Caco-2 (cell line): ENCODE measurements at regions not wholly inside any gene's neighbourhood (a gene's known extent, or its start where the extent isn't known, plus 50 kb on each side); places are given as distances from the start of the nearest gene placed in this dataset.
"Not testable (repeated sequence)": the region's sequence is repeated elsewhere in the genome, so short reads cannot be mapped to it uniquely, and the experiment has no call there.

Experiments
- BruUV-seq: library from RNA; stranded (reverse); fragments of 400-500 nt; replicated peaks from 2 replicates; lab custom pipeline; 2021; lab: Mats Ljungman, UMichigan
- CTCF ChIA-PET: fragments of 300-600 bp; sonication (Branson Sonifier 250); formaldehyde crosslinking; loops from one replicate; lab custom pipeline; 2022; ENCODE audit warnings: antibody characterized with exemption; lab: Charles Lee
- POLR2A ChIA-PET: fragments of 300-600 bp; sonication (Branson Sonifier 250); formaldehyde crosslinking; loops from one replicate; lab custom pipeline; 2022; ENCODE audit warnings: antibody characterized with exemption; lab: Charles Lee
- DNase-seq, 2 experiments: peaks; one replicate each; pipeline versions ENCODE4 v3.0.0 to v3.0.0-alpha.2; 2020 to 2022
- H3K27me3 ChIP-seq: replicated peaks from 2 replicates; pipeline ENCODE4 v1.6.0; 2011; ENCODE audit warnings: low read length; ENCODE audit not compliant: control insufficient read depth, insufficient read depth
- H3K36me3 ChIP-seq: 2 replicates; pipeline ENCODE4 v1.5.1; 2011; ENCODE audit warnings: low read length; ENCODE audit not compliant: control insufficient read depth, insufficient read depth
- H3K4me1 ChIP-seq: fragments of 250-450 bp; sonication (Bioruptor Pico); 2 replicates; pipeline ENCODE4 v1.5.1; 2020; ENCODE audit warnings: mild to moderate bottlenecking
- H3K4me3 ChIP-seq: 2 replicates; pipeline ENCODE4 v1.5.1; 2011; ENCODE audit warnings: low read depth, mild to moderate bottlenecking, control low read depth, low read length
- H3K9me3 ChIP-seq: fragments of 250-450 bp; sonication (Bioruptor Pico); 2 replicates; pipeline ENCODE4 v1.5.1; 2020; ENCODE audit warnings: mild to moderate bottlenecking, moderate library complexity
- H3K27ac Mint-ChIP-seq: one replicate; pipeline ENCODE4 v1.8.0; 2022; ENCODE audit warnings: mixed read lengths; ENCODE audit not compliant: unreplicated experiment
- H3K27me3 Mint-ChIP-seq: one replicate; pipeline ENCODE4 v1.8.0; 2022; ENCODE audit warnings: mixed read lengths; ENCODE audit not compliant: insufficient read depth, unreplicated experiment
- H3K36me3 Mint-ChIP-seq: one replicate; pipeline ENCODE4 v1.8.0; 2022; ENCODE audit warnings: mild to moderate bottlenecking, mixed read lengths; ENCODE audit not compliant: insufficient read depth, unreplicated experiment
- H3K4me1 Mint-ChIP-seq: one replicate; pipeline ENCODE4 v1.8.0; 2022; ENCODE audit warnings: low read depth, mixed read lengths; ENCODE audit not compliant: unreplicated experiment
- H3K4me3 Mint-ChIP-seq: one replicate; pipeline ENCODE4 v1.8.0; 2022; ENCODE audit warnings: mild to moderate bottlenecking, moderate library complexity, mixed read lengths; ENCODE audit not compliant: unreplicated experiment
- H3K9me3 Mint-ChIP-seq: one replicate; pipeline ENCODE4 v1.8.0; 2022; ENCODE audit warnings: mixed read lengths; ENCODE audit not compliant: unreplicated experiment
- CTCF ChIP-seq, 2 experiments: fragments of 200-600 bp in 1 of 2; IDR thresholded peaks; 1 replicate in 1 of 2; 2 replicates in 1 of 2; pipeline versions ENCODE4 v1.5.1 to v1.8.0; 2011 to 2022; ENCODE audit warnings: antibody characterized with exemption in 1 of 2, control low read depth in 1 of 2, inconsistent platforms in 1 of 2, low read depth in 1 of 2, low read length in 1 of 2, mild to moderate bottlenecking in 1 of 2, moderate library complexity in 1 of 2; ENCODE audit not compliant: insufficient read depth in 1 of 2, severe bottlenecking in 1 of 2, unreplicated experiment in 1 of 2
- intact Hi-C: fragments of 100-400 bp; cut with micrococcal nuclease; formaldehyde crosslinking; loops from one replicate; pipeline ENCODE4 v1.10.0; 2022; ENCODE audit not compliant: unreplicated experiment

- TF ChIP-seq CTCF (IDR thresholded peaks at IDR 0.05; ENCODE audit: insufficient read depth in 1 of 2, low read depth in 1 of 2, low read length in 1 of 2, severe bottlenecking in 1 of 2, unreplicated experiment in 1 of 2), result no peak
- Mint-ChIP-seq H3K36me3 (no peaks in the 10 kb centered on the region), H3K4me3 (no peak overlapping the region), H3K9me3 (no peaks in the 10 kb centered on the region), H3K27ac (no peak overlapping the region), H3K4me1 (no peaks in the 10 kb centered on the region), H3K27me3 (peaks cover 4% of the 10 kb centered on the region)
- H3K4me1 ChIP-seq, result no peaks in the 10 kb centered on the region
- H3K36me3 ChIP-seq, result no peaks in the 10 kb centered on the region
- H3K4me3 ChIP-seq, result no peak overlapping the region
- no TSS peak for BruUV-seq
- no peak for DNase-seq
- no peaks in the 10 kb centered on the region for H3K9me3 ChIP-seq
- intact Hi-C loops, result no loop called here
- ChIA-PET CTCF (no interaction called here), POLR2A (no interaction called here)
- H3K27me3 ChIP-seq, result no peaks in the 10 kb centered on the region; the same call in 1 of the 2 replicates
These were observed 109.8 kb upstream of the SNX2 start for GRCh38 chr5:122665051-122665450.

GRCh38 chr5:122668552-122668951, 106.3 kb upstream of the SNX2 start:
- intact Hi-C loops, result no loop called here
- Histone ChIP-seq H3K27me3 (no peaks in the 10 kb centered on the region; the same call in 1 of the 2 replicates), H3K9me3 (no peaks in the 10 kb centered on the region), H3K36me3 (no peaks in the 10 kb centered on the region), H3K4me3 (no peak overlapping the region), H3K4me1 (no peaks in the 10 kb centered on the region)
- peaks cover 13% of the 10 kb centered on the region for H3K27me3 Mint-ChIP-seq
- H3K4me1 Mint-ChIP-seq, result no peaks in the 10 kb centered on the region
- no peaks in the 10 kb centered on the region for H3K9me3 Mint-ChIP-seq
- no peaks in the 10 kb centered on the region for H3K36me3 Mint-ChIP-seq
- POLR2A ChIA-PET, result no interaction called here
- CTCF ChIA-PET, result no interaction called here
- H3K27ac Mint-ChIP-seq, result no peak overlapping the region
- no peak for TF ChIP-seq CTCF (IDR thresholded peaks at IDR 0.05; ENCODE audit: insufficient read depth in 1 of 2, low read depth in 1 of 2, low read length in 1 of 2, severe bottlenecking in 1 of 2, unreplicated experiment in 1 of 2)
- DNase-seq, result no peak
- H3K4me3 Mint-ChIP-seq, result no peak overlapping the region
- no TSS peak for BruUV-seq

GRCh38 chr5:122669709-122670108, 105.2 kb upstream of the SNX2 start:
- DNase-seq, H3K36me3 Mint-ChIP-seq, H3K4me3 Mint-ChIP-seq, BruUV-seq, H3K36me3 ChIP-seq, CTCF ChIA-PET, H3K9me3 Mint-ChIP-seq, intact Hi-C loops, H3K27ac Mint-ChIP-seq, POLR2A ChIA-PET, H3K9me3 ChIP-seq, H3K4me1 Mint-ChIP-seq, H3K4me3 ChIP-seq, H3K27me3 ChIP-seq, H3K4me1 ChIP-seq: not testable (repeated sequence)
- H3K27me3 Mint-ChIP-seq, result peaks cover 15% of the 10 kb centered on the region

- intact Hi-C loops, result no loop called here
- Mint-ChIP-seq H3K4me1 (no peaks in the 10 kb centered on the region), H3K27me3 (peaks cover 15% of the 10 kb centered on the region), H3K36me3 (no peaks in the 10 kb centered on the region), H3K27ac (no peak overlapping the region), H3K4me3 (no peak overlapping the region), H3K9me3 (no peaks in the 10 kb centered on the region)
- H3K9me3 ChIP-seq, result no peaks in the 10 kb centered on the region
- no peaks in the 10 kb centered on the region for H3K4me1 ChIP-seq
- POLR2A ChIA-PET, result no interaction called here
- DNase-seq, result no peak
- H3K36me3 ChIP-seq, result no peaks in the 10 kb centered on the region
- TF ChIP-seq CTCF (IDR thresholded peaks at IDR 0.05; ENCODE audit: insufficient read depth in 1 of 2, low read depth in 1 of 2, low read length in 1 of 2, severe bottlenecking in 1 of 2, unreplicated experiment in 1 of 2), result no peak
- CTCF ChIA-PET, result no interaction called here
- no peak overlapping the region for H3K4me3 ChIP-seq
- BruUV-seq, result no TSS peak
- H3K27me3 ChIP-seq, result no peaks in the 10 kb centered on the region
These were observed 101.5 kb upstream of the SNX2 start for GRCh38 chr5:122673343-122673742.
